GM12878 (cell line): ENCODE measurements at regions not wholly inside any gene's neighbourhood (a gene's known extent, or its start where the extent isn't known, plus 50 kb on each side); places are given as distances from the start of the nearest gene placed in this dataset.

Experiments
- CREB1 ChIP-seq: IDR thresholded peaks from 2 replicates; pipeline ENCODE4 v1.6.1; 2012; ENCODE audit warnings: low read depth, mild to moderate bottlenecking, inconsistent platforms
- CREM ChIP-seq: IDR thresholded peaks from 2 replicates; pipeline ENCODE4 v1.6.1; 2014; ENCODE audit warnings: antibody characterized with exemption, low read depth
- JUNB ChIP-seq: IDR thresholded peaks from 2 replicates; pipeline ENCODE4 v1.6.1; 2016; ENCODE audit warnings: antibody characterized with exemption, mild to moderate bottlenecking
- KAT2A ChIP-seq: conservative IDR thresholded peaks from 2 replicates; pipeline ENCODE4 v1.6.1; 2011; ENCODE audit warnings: low read depth, low read length; ENCODE audit not compliant: control insufficient read depth
- ZNF24 ChIP-seq: fragments of 450-650 bp; IDR thresholded peaks from 2 replicates; pipeline ENCODE4 v1.6.1; 2017; ENCODE audit warnings: antibody characterized with exemption, mild to moderate bottlenecking
- TF ChIP-seq, protein P1 (sequence below): IDR thresholded peaks from 2 replicates; pipeline ENCODE4 v1.6.1; 2012; ENCODE audit warnings: low read depth, low read length, improper control_type of control experiment
- TF ChIP-seq, protein P2 (sequence below), 3 experiments: IDR thresholded peaks in 2 of 3; conservative IDR thresholded peaks in 1 of 3; 2 replicates each; pipeline ENCODE4 v1.5.1; 2011; ENCODE audit warnings: low read depth in 3 of 3, low read length in 3 of 3, mild to moderate bottlenecking in 3 of 3, control low read depth in 2 of 3, moderate library complexity in 2 of 3, inconsistent platforms in 1 of 3, mixed read lengths in 1 of 3; ENCODE audit not compliant: control insufficient read depth in 2 of 3, insufficient read depth in 1 of 3; ENCODE audit errors: extremely low read depth in 1 of 3
- TF ChIP-seq, protein P3 (sequence below): fragments of 450-650 bp; IDR thresholded peaks from 2 replicates; pipeline ENCODE4 v1.6.1; 2016; ENCODE audit warnings: mild to moderate bottlenecking, moderate library complexity, borderline replicate concordance

DNA sequence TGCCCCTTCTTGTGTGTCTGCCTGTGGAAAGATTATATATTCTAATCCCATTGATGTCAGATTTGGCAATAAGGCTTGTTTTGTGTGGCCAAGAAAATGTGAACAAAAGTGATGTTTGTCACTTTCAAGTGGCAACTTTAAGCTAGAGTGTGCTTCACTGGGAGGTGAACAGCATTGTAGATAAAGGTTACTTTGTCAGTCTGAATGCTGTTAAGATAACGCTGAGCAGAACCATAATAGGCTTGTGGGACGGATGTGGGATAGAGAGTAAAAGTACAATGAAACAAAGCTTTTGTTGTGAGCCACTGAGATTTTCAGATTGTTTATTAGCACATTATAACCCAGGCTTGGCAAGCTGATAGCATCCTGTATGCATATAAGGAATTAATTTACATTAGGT, 303.8 kb upstream of the MAN1A1 start:
- no peak for TF ChIP-seq CREB1
- no peak for TF ChIP-seq KAT2A
- TF ChIP-seq, protein P1, sequence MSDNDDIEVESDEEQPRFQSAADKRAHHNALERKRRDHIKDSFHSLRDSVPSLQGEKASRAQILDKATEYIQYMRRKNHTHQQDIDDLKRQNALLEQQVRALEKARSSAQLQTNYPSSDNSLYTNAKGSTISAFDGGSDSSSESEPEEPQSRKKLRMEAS: no peak
- TF ChIP-seq, protein P2, sequence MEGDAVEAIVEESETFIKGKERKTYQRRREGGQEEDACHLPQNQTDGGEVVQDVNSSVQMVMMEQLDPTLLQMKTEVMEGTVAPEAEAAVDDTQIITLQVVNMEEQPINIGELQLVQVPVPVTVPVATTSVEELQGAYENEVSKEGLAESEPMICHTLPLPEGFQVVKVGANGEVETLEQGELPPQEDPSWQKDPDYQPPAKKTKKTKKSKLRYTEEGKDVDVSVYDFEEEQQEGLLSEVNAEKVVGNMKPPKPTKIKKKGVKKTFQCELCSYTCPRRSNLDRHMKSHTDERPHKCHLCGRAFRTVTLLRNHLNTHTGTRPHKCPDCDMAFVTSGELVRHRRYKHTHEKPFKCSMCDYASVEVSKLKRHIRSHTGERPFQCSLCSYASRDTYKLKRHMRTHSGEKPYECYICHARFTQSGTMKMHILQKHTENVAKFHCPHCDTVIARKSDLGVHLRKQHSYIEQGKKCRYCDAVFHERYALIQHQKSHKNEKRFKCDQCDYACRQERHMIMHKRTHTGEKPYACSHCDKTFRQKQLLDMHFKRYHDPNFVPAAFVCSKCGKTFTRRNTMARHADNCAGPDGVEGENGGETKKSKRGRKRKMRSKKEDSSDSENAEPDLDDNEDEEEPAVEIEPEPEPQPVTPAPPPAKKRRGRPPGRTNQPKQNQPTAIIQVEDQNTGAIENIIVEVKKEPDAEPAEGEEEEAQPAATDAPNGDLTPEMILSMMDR (IDR thresholded peaks at IDR 0.05 in 2 of 3, conservative IDR thresholded peaks at IDR 0.05 in 1 of 3; ENCODE audit: control insufficient read depth in 2 of 3, extremely low read depth in 1 of 3, insufficient read depth in 1 of 3, low read depth in 3 of 3, low read length in 3 of 3): no peak
- TF ChIP-seq, protein P3, sequence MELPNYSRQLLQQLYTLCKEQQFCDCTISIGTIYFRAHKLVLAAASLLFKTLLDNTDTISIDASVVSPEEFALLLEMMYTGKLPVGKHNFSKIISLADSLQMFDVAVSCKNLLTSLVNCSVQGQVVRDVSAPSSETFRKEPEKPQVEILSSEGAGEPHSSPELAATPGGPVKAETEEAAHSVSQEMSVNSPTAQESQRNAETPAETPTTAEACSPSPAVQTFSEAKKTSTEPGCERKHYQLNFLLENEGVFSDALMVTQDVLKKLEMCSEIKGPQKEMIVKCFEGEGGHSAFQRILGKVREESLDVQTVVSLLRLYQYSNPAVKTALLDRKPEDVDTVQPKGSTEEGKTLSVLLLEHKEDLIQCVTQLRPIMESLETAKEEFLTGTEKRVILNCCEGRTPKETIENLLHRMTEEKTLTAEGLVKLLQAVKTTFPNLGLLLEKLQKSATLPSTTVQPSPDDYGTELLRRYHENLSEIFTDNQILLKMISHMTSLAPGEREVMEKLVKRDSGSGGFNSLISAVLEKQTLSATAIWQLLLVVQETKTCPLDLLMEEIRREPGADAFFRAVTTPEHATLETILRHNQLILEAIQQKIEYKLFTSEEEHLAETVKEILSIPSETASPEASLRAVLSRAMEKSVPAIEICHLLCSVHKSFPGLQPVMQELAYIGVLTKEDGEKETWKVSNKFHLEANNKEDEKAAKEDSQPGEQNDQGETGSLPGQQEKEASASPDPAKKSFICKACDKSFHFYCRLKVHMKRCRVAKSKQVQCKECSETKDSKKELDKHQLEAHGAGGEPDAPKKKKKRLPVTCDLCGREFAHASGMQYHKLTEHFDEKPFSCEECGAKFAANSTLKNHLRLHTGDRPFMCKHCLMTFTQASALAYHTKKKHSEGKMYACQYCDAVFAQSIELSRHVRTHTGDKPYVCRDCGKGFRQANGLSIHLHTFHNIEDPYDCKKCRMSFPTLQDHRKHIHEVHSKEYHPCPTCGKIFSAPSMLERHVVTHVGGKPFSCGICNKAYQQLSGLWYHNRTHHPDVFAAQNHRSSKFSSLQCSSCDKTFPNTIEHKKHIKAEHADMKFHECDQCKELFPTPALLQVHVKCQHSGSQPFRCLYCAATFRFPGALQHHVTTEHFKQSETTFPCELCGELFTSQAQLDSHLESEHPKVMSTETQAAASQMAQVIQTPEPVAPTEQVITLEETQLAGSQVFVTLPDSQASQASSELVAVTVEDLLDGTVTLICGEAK: no peak
- TF ChIP-seq ZNF24: no peak
- TF ChIP-seq CREM: no peak
- no peak for TF ChIP-seq JUNB
